ENCODE measurements at regions not wholly inside any gene's neighbourhood (a gene's known extent, or its start where the extent isn't known, plus 50 kb on each side); places are given as distances from the start of the nearest gene placed in this dataset.

GRCh38 chr3:103057003-103057402 is 622.2 kb downstream of the ZPLD1 start:
- TF ChIP-seq CTCF (IDR thresholded peaks at IDR 0.05) (no peak), ZFX (IDR thresholded peaks at IDR 0.05; ENCODE audit: borderline replicate concordance) (no peak)

Measured in 22Rv1 (cell line).